IPS-NIHi7 (cell line): ENCODE measurements at regions not wholly inside any gene's neighbourhood (a gene's known extent, or its start where the extent isn't known, plus 50 kb on each side); places are given as distances from the start of the nearest gene placed in this dataset.
A peak's percentile ranks its signal among the peaks of the same experiment; 100 is the strongest.

Experiments used
- DNase-seq: peaks from one replicate; pipeline ENCODE4 v3.0.0; 2012; ENCODE audit warnings: mixed read lengths; ENCODE audit errors: extremely low spot score

DNA sequence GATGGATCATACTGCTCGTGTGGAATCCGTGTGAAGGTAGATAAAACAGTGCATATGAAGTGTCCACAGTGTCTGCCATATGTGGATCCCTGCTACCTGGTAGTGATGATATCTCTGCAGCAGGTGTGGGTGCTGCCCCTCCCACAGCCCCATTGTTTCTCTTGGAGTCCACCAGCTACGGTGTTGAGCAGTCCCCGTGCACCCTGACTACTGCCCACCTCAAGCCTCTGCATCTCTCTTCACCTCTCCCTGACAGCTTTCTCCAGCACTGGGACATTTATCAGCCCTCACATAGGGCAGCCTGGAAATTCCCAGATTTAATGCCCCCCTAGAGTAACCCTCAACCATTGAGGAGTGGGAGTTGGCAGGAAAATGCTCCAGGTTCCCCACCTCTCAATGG, 244.7 kb downstream of the IRF8 start:
- no peak for DNase-seq

DNA sequence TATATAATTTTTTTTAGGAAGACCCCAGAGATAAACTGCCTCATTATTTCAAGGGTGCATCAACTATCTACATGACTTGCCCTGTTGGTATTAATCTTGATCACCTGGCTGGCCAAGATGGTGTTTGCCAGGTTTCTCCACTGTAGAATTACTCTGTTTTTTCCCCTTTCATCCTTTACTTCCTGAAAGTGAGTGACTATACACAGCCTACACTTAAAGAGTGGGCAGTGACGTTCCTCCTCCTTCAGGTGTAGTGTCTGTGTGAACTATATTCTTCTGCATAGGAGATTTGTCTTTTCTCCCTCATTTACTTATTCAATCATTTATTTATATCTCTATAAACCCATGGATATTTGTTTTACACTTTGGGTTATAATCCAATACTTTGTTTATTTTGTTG, 246.7 kb downstream of the IRF8 start:
- no peak for DNase-seq

DNA sequence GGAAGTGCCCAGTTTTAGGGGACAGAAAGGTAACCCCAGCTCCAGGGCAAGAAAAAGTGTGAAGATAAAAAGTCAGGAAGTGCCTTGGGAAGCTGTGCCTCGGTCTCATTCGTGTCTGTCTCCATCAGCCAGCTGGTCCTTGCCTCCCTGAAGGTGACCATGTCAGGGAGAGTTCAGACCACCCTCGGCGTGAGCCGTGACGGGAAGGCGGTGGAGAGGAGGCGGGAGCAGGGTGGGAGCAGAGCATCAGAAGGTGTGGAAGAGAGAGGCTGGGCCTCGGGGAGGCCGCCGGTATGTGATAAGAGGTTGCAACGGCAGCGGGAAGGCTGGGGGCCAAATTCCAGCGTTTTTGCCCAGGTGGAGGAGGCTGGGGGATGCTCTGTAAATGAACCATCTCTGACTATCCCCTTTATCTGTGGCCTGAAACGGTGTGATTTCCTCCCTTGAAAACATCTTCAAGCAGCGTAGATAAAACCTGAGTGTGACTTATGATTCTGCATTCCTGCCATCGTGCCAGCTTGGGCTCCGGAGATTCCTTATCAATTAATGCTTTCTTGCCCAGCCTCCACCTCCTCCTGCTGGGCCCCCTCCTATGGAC, 251.8 kb downstream of the IRF8 start:
- no peak for DNase-seq

DNA sequence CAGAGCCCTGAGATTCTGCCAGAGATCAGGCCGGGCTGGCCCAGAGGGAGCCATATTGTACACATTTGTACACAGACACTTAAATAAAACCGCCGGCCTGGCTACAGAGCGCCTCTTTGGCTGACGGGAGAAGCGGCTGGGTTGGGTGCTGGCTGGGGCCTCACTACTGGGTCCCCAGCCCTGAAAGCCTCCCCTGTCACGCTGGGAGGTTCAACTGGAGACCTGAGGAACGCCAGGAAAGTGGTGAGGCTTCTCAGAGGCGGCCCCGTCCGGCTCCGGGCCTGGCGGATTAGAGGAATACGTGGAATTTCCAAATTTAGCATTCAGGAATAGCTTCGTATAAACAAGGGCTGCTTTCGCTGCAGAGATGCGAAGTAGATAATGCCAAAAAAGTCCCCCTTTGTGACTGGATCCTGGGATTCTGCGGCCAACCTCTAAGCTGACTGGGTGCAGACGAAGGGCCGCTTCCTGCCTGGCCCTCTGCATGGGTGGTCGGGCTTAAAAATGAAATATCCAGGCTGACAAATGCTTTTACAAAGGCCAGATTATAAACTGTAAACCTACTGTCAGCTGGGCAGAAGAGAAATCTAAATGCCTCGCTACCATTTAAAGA, 252.4 kb downstream of the IRF8 start:
- DNase-seq = no peak

DNA sequence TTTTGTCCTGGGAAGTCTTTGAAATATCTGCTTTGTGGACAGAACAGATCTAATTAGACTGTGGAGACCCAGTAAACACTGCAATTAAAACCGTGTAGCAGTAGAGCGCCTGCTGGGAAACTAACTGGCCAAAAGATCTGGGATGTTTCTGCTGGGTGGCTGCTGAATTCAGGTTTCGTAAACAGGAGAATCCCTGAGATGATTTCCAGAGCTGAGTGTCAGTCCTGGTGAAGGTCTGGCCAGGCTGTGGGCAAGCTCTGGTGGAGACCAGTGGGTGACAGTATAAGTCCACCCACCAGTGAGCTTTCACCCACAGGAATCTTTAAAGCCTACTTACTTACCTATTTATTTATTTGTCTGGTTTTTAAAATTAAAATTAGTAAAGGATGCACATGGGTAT, 257.2 kb downstream of the IRF8 start:
- DNase-seq = no peak

DNA sequence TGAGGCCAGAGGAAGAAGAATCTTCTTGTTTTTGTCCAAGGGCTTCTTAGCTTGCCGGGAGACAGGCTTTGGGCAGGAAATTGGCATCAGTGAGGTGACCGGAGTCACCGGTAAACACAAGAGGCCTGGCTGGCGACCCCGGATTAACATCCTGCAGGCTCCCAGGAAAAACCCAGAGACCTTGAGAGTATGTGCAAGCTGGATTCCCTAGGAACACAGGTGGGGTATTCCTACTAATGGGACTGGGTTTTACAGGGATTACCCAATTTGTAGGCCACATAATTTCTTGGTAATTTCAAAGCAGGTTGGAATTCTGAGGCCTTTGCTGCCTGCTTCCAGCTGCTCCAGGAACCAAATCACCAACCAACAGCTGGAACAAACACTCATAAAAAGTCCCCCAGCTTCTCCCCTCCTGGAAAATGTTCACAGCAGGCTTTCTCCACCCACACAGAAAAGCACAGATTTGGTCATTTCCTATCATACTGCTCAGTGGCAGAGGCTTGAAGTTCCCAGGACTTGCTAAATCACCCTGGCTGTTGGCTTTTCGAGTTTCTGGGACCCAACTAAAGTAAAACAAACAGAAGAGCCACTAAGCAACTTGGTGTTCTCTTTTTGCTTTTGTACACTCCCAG, 258.8 kb downstream of the IRF8 start:
- DNase-seq = no peak

DNA sequence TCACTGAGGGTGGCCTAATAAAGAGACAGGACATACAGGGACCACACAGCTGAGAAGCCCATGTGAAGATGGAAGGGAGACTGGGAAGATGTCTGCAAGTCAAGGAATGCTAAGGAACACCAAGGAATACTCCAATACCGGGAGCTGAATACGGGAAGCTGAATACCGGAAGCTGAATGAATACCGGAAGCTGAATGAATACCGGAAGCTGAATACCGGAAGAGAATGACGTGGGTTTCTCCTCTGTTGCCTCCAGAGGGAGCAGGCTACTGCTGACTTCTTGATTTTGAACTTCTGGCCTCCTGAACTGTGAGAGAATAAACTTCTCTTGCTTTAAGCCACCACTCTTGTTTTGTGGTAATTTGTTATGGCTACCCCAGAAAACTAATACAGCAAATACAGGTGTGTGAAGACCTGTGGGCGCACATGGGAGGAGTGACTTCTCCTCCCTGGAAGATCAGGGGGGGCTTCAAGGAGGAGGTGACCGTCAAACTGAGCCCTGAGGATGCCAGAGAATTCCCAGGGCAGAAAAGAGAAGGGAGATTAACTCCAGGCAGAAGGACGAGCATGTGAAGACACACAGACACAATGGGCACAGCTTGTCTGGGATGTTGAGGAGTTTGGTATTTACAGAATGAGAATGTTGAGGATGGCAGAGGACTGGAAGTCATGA, 259.9 kb downstream of the IRF8 start:
- DNase-seq = no peak

DNA sequence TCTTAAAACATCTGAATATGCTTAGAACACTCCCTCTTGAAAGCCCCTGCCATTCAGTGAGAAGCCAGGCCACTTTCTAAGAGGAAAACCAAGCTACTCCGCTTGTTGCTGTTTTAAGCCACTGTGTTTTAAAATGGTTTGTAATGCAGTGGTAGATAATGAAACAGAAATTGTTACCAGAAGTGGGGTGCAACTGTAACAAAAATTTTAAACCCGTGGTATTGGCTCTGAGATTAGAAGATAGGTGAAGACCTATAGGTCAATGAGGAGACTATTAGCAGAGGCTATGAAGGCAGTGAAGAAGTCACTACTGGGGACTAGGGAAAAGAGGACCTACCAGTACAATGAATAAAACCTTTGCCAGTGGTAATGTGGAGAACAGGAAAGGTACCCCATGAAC, 266.5 kb downstream of the IRF8 start:
- DNase-seq = no peak

DNA sequence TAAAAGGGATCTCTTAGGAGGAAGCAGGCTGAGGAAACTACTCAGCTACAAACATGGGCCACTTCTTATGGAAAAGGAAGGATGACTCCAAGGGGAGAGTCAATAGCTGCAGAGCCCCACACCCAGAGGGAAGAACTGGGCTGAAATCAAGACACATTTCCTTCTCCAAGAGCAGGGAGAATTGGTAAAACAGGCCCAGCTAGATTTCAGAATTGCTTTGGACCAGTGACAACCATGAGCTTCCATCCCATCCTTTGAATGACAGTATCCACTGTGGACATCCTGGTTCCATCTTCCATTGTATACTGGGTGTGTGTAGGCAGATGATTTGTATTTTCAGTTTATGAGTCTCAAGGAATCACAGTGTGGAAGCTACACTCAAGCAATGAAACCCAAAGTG, 267.5 kb downstream of the IRF8 start:
- no peak for DNase-seq

DNA sequence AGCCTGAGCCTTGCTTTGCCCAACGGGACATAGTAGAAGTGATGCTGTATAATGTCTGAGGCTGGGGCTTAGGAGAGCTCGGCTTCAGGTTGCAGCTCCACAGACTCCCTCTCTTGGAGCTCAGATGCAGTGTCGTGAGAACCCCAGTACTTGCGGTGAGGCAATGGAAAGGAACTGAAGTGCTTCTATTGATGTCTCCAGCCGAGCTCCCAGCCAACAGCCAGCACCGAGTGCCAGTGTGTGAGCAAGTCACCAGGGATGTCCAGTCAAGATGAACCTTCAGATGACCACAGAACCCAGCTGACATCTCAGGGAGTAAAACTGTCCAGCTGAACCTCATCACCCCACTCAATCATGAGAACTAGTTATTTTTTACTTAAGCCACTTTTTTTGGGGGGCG, 268.1 kb downstream of the IRF8 start:
- DNase-seq = no peak

DNA sequence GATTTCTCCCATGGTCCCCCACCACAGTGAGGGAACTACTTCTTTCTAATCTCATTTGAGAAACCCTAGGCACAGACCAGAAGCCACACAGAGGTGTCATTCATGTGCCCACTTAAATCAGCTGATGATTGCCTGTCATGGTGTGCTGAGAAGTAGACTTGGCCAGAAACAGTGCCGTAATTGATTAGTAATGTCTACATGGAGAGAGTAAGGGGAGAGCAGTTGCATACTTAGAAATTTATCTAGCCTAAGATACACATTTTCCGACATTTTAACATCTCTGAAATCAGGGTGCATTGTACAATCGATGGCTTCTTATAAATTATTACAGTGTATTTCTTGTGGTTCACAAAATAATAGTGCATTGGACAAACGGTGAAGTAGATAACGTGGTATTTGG, 271.8 kb downstream of the IRF8 start:
- DNase-seq = no peak

DNA sequence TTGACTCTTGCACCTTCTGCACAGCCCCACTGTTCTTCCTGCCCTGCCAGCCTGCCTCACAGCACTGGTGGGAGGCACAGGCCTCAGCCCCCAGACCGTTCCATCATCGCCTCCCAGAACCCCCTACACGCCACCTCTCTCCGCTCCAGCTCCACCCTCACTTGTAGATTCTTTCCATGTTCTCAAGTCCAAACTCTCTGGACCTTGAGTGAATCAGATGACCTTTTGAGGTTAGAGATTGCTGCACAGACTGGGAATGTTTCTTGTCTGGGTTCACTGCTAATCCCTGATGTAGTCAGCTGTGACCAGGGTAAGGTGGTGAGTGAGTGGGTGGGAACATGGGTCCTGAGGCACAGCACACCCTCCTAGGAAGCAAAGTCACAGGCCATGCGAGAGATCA, 272.4 kb downstream of the IRF8 start:
- DNase-seq = no peak

DNA sequence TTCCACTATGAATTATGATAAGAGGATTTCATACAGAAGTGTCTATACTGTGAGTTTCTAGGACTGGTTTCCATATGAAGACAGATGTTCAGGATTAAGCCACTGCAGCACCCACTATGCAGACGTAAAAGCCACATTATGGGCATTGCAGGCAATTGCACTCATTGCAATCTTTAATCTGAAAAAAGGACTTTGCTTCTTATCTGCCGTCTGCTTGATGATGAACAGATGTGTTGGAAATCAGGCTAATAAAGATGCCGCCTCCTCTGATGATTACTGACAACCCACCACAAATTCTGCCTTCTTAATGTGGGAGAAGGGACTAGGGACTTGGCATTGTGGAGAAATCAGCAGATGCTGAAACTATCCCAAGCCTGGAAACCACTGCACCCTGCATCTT, 276.9 kb downstream of the IRF8 start:
- DNase-seq = no peak

DNA sequence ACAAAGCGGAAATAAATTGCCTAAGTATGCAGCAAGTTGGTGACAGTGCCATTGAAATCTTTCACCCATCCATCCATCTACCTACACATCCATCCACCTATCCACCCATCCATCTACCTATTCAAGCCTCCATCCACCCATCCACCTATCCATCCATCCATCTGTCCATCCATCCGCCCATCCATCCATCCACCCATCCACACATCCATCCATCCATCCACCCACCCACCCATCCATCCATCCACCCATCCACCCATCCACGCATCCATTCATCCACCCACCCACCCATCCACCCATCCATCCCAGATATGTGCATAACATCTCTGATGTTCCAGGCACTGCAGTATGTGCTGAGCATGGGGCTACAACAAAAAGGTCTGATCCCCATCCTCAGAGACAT, 277.5 kb downstream of the IRF8 start:
- DNase-seq = no peak

DNA sequence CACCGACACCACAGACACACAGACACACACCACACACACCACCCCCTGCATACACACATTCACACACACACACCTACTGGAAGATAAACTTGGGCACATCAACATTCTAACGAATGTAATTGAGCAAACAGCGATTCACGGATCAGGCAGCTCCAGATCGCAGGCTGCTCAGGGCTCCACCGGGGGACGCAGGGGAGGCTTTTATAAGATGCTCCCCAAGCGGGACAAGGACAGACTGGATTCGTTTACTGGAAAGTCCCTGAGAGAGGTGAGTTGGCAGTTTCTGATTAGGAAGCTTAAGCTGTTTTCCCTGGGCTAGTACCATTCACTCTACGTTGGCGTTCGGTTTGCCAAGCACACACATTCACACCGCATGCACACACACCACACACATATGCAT, 281.3 kb downstream of the IRF8 start:
- DNase-seq = no peak

DNA sequence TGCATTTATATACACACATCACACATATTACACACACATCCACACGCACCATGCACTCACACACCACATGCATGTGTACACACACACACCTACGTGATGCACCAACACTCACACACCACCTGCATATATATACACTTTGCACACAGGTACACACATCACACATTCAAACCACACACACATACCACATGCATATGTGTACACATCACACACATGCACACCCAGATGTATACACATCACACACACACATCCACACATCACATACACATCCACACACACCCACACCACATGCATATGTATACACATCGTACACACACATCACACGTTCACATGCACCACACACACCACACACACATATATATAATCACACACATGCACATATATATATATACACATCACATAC, 281.8 kb downstream of the IRF8 start:
- no peak for DNase-seq

DNA sequence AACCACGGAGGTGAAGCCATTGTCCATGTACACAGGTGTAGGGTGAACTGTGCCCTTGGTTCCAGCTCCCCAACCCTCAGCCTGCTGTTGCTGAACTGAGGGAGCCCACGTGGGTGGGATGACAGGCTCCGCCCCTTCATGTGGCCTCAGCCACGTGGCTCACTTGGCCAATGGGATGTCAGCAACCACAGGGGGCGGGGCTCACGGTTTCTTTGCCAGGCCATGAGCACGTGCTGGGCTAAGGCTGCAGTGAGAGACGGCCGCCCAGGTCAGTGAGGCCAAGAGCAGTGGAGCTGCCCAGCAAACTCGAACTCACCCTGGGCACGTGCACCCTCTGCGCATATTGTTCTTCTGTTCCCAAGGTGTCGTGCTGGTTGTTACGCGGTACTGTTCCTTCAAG, 282.6 kb downstream of the IRF8 start:
- DNase-seq = no peak

DNA sequence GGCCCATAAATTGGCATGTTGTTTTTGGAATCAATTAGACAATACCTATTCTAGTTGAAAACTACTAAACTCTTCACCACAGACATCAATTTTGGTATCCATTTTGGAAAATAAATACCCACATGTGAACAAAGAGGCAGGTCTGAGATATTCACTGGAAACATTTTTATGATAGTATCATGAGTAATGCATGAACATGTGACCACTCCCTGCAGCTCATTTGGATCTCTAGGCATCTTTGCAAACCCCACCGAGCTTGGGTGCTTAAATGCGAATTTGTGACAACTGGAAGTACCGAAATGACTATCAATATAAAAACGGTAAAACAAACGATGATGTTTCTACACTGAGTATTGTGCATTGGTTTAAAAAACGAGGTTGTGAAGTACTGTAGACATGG, 285.2 kb downstream of the IRF8 start:
- no peak for DNase-seq

DNA sequence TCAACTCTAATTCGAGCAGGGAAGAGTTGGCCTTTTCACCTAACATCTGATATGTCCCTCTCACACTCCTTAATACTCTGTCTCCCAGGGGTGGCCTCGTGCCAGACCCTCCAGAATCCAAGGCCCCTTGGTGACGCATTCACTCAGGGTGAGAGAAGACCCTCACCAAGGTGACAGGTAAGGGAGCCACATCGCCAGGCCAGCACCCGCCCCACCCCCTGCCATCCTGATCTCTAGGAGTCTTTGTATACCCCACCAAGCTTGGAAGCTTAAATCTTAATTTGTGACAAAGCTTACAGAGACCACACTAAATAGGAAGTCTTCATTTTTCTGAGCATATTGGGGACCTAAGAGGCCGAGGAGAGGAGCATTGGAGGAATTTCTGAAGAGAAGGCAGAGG, 286.1 kb downstream of the IRF8 start:
- DNase-seq = no peak

DNA sequence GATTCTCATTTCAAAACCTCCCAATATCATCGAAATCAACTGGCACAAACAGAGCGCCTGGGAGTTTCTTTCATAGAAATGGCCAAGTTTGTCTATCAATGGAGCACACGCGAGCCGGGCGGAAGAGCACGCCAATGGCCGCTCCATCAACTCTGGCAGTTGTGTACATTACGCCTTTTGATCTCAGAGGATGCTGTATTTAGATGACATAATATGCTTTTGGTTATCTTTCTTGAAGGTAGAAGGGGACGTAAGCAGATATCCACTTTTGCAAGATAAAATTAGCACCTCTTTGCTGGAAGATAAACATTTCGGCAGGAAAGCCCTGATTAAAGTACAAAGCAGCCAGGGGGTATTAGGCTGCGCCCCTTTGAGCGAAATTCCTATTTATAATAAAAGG, 287.4 kb downstream of the IRF8 start:
- no peak for DNase-seq

DNA sequence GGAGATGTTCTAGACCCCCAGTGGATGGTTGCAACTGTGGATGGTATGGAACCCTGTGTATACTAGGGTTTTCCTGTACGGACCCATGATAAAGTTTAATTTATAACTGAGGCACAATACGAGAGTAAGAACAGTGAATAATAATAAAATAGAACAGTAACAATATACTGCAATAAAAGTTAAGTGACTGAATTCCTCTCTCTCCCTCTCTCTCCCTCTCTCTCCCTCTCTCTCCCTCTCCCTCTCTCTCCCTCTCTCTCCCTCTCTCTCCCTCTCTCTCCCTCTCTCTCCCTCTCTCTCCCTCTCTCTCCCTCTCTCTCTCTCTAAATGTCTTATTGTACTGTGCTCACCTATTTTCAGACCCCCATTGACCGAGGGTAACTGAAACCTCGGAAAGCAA, 291.0 kb downstream of the IRF8 start:
- no peak for DNase-seq

DNA sequence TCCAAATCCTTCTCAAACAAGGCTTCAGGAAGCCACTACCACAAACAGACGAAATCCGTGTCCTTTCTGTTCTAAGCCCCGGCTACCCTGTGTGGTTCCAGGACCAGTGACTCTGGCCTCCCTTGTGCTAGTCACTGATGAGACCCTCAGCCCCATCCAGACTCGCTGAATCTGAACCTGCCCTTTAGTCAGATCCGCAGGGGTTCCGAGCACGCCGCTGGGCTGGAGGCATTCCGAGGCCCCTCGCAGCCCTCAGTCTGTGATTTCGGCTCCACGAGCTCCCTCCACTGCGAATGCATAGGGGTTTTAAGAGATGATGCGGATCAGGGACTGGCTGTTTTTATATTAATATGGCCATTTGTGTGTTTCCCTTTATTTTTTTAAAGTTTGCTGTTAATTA, 292.7 kb downstream of the IRF8 start:
- peak; percentile 39 for DNase-seq

DNA sequence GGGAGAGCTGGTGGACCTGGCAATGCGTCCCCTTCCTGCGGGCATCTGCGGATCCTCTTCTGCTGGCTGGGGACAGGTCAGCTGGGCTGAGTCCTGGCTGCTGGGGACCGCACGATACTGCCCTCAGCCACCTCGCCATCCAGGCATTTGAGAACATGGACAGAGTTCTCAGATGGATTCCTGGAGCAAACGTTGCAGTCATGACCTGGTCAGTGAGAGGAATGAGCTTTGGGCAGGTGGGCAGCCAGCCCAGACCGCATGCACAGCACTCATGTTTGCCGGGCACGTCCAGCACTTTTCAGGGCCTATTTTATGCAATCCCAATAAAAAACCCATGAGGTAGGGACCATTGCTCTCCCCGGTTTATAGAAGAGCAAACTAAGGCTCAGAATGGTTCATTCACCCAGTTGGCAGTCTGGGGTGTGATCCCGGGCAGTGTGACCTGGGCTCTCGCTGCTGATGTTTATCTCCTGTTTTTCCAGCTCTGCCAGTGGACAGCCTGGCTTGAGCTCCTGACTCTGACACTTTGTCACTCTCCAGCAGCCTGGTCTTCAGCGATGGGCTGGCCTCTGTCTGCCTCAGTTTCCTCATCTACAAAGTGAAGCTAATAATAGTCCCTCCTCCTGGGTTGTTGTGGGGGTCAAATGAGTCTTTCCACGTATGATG, 294.7 kb downstream of the IRF8 start:
- DNase-seq = no peak
